Stimulated activated CD8-positive, alpha-beta memory T cell treated with anti-CD3 and anti-CD28 coated beads, Interleukin-4, amount 100 ng/mL, for 1 hour (primary cell): ENCODE measurements at regions not wholly inside any gene's neighbourhood (a gene's known extent, or its start where the extent isn't known, plus 50 kb on each side); places are given as distances from the start of the nearest gene placed in this dataset.

Experiments
- DNase-seq, 2 donors: peaks; one replicate each; pipeline ENCODE4 v3.0.0-alpha.2; 2020; ENCODE audit warnings: low read depth in 2 of 2, low spot score in 1 of 2

DNA sequence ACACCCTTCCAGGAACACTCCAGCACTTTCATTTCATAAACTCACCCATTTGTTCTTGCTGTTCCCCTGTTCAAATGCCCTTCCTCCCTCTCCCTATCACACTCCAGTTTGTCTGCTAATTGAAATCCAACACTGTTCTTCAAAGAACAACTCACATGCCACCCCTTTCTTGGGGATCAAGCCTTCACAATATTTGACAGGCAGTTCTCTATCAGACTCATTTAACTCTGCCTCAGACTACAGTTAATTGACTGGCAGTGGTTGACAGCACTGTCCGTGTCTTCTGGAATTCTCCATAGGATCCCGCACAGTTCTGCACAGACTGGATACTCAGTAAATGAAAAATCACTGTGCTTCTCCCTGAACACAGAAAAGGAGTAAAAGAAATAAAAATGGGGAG is 87.8 kb downstream of the PMP22 start:
- DNase-seq: no peak

- no peak for DNase-seq
These were observed 89.8 kb downstream of the PMP22 start for GRCh38 chr17:15175356-15175755.

DNA sequence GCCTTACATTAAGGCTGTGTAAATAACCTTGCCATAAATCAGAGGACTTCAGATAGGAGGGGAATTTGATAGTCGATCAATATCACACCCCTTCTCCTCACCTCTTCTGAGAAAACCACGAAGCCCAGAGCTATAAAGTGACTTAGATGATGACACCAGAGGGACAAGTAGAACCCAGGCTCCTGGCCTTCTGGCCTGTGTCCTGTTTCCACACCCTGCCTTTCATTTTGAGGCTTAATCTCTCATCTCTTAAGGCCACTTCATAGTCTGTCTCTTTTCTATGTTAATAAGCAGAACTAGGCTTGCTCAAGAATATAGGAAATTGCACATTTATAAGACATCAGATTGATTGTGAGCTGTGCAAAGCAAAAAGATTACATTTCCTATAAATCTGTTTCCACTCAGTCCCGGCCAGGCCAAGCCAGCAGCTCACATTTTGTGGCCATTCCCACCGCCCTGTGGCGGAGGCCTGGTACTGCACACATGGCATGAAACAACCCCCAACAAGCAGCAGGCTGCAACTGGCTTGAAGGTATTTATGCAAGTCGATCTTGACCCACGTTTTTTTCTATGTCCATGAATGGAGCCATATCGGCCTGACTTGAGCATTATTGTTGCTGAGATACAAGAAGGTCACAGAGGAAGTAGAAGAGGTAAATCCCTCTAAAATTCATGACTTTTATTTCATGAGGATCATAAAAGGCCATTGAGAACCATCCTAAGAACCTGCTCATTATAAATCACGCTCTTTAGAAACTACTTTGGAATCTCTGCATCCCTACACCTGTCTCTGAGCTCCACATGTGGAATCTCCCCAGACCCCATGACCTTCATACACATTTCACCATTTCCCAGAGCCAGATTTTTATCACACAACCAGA is 93.7 kb downstream of the PMP22 start:
- no peak for DNase-seq

DNA sequence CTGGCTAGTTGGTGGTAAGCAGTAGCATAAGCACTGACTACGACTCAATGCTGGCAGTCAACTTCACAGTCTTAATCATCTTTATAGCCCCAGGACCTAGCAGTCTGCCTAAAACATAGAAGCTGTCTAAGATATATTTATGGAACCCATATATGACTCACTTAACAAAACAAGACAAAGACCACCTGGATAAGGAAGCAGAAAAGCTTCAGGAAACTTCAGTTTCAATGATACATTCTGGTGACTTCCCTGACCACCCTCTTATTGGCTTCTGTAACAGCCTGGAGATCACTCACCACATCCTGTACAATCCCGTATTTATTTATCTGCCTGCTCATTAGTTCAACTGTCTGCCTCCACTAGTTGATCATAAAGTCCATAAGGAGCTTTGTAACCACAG is 95.5 kb downstream of the PMP22 start:
- DNase-seq: no peak

GRCh38 chr17:15168379-15168778 is 96.7 kb downstream of the PMP22 start:
- no peak for DNase-seq

- no peak for DNase-seq
These were observed 103.7 kb downstream of the PMP22 start for GRCh38 chr17:15161395-15161794.

GRCh38 chr17:15157051-15157450 is 108.1 kb downstream of the PMP22 start:
- no peak for DNase-seq

DNA sequence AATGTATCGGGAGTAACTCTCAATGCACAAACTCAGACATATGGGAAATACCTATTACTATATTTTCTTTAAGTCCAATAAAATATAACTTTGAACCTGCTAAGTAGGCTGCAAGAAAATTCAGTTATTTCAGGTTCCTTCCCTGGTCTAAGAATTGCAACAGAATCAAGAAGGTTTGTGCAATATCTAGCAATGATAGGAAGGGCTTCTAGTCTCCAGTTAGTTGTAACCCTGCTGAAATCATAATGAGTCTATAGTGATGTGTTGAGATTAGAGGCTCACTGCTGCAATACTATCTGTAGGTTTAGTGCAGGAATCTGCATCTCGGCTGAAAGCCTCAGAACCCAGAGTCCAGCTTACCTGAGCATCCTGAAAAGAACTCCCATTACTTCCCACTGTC is 110.5 kb downstream of the PMP22 start:
- no peak for DNase-seq

DNA sequence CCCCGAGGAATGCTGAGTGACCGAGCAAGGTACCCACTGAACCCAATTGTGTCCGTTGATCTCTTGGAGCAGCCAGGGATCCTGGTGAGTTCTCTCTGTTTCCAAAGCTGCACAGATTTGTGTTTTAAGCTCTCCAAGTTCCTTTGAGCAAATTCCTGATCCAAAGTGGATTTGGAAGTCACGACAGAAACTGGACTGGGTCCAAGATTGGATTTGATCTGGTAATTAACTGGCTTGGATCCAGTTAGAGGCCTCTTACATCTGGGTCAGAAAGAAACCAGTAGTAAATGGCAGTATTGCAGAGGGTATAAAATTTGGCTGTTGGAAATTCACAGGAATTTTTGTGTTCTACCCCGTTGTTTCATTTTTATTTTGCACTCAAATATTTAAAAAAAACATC is 119.5 kb downstream of the PMP22 start:
- DNase-seq: no peak

GRCh38 chr17:15143524-15143923 is 121.6 kb downstream of the PMP22 start:
- DNase-seq: no peak

- no peak for DNase-seq
These were observed 130.8 kb downstream of the PMP22 start for GRCh38 chr17:15134363-15134762.

GRCh38 chr17:15133826-15134225 is 131.3 kb downstream of the PMP22 start:
- no peak for DNase-seq

- no peak for DNase-seq
These were observed 132.0 kb downstream of the PMP22 start for GRCh38 chr17:15133143-15133542.

DNA sequence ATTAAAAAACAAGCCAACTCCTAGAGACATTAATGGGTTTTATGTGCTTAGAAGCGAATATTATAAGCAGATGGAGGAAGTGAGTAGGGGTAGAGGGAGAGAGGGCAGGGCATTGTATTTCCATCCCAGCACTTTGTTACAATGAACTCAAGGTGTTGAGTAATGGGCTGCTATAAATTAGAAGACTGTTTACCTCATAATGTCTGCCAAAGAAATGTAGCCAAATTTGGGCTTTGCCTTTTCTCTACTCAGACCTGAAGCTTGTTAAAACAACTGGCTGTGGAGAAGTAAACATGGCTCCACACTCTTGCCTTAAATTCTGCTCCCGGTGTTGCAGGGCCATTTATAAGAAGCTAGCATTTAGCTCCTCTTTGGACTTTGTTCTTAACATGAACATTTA is 134.7 kb downstream of the PMP22 start:
- DNase-seq: no peak

DNA sequence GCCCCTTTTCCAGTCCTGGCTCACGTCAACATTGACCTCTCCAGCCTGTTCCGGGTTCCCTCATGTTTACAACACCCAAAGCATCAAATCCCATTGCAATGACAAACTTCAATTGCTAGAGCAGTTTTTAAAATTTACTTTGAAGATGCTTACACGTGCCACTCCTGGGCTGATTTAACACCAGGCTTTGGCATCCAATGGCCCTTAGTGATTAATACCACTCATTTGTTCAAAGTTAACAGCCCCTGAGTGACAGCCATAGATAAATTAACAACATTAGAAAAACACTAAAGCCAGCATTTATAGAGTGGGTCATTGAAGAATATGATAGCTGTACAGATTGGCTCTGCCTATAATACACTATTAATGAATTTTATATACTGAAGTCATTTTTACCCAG is 135.1 kb downstream of the PMP22 start:
- no peak for DNase-seq

GRCh38 chr17:15124746-15125145 is 140.4 kb downstream of the PMP22 start:
- no peak for DNase-seq

DNA sequence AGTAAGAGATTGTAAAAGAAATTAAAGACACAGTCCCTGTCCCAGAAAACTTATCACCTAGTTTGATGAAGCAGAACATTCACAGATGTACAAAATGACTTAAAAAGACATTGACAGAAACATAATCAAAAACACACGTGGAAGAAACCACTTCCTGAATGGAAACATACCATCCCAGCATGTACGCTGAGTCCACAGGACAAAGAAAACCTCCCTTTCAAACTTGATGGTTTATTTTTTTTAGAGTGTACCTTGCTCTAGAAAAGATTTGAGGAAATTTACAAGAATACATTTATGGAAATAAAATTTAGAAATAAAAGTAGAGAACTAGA is 140.9 kb downstream of the PMP22 start:
- no peak for DNase-seq

DNA sequence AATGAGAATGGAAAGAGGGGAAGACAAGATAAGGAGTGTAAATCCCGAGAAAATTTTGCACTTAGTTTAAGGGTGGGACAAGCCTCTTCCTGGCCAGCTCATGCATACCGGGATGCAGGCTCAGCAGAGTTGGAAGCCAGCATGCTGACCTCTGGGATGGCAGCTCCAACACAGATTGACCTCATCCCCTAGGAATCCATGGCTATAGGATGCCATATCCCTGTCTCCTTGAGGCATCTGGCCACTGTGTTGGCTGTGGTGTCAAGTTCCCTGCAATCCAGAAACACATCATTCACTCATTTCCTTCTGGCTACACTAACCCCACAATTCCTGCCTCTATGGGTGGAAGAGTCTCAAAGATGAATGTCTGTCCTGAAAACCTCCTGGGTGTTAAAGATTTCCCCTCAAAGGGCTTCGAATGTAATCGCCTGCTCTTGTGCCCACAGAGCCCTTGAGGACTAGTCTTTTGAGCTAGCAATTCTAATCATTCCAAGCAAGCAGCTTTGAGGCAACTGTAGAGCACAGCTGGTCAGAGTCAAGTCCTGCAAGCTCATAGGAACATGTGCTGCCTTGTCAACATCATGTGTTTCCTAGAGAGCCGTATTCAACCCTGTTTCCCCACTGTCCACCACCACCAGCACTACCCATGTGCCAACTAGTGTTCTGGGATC is 141.4 kb downstream of the PMP22 start:
- no peak for DNase-seq

- DNase-seq: no peak
These were observed 142.3 kb downstream of the PMP22 start for GRCh38 chr17:15122857-15123256.

- DNase-seq: no peak
These were observed 143.7 kb downstream of the PMP22 start for GRCh38 chr17:15121426-15121825.

- no peak for DNase-seq
These were observed 145.2 kb downstream of the PMP22 start for GRCh38 chr17:15119968-15120367.

- no peak for DNase-seq
These were observed 147.9 kb downstream of the PMP22 start for GRCh38 chr17:15117239-15117638.
